Endothelial cell of umbilical vein (primary cell): ENCODE measurements at regions not wholly inside any gene's neighbourhood (a gene's known extent, or its start where the extent isn't known, plus 50 kb on each side); places are given as distances from the start of the nearest gene placed in this dataset.

ENCODE experiments used
- BruUV-seq: library from RNA; stranded (reverse); fragments of 400-500 nt; replicated peaks from 2 replicates; lab custom pipeline; 2021; lab: Mats Ljungman, UMichigan
- CTCF ChIA-PET: fragments of 300-600, 350-600 bp; sonication (Branson Sonifier 250); formaldehyde crosslinking; loops from one replicate; lab custom pipeline; 2021; ENCODE audit warnings: antibody characterized with exemption, inconsistent platforms; lab: Charles Lee
- POLR2A ChIA-PET: fragments of 300-600, 350-600 bp; sonication (Branson Sonifier 250); formaldehyde crosslinking; loops from one replicate; lab custom pipeline; 2021; ENCODE audit warnings: antibody characterized with exemption, inconsistent platforms; lab: Charles Lee
- DNase-seq: peaks from one replicate; pipeline ENCODE4 v3.0.0-alpha.2; 2011; ENCODE audit warnings: low read depth, low spot score
- FAIRE-seq: peaks from 2 replicates; lab custom pipeline; 2011; peaks lifted over from hg19 to GRCh38; lab: Jason Lieb, UNC
- H2AFZ ChIP-seq: 2 replicates; pipeline ENCODE4 v1.6.0; 2012; ENCODE audit warnings: low read depth, low read length, control low read depth, inconsistent platforms
- H3K27ac ChIP-seq: 2 replicates; pipeline ENCODE4 v1.5.1; 2011; ENCODE audit warnings: low read depth, mild to moderate bottlenecking, control low read depth, low read length, moderate library complexity; ENCODE audit not compliant: insufficient read depth
- H3K27me3 ChIP-seq, 2 experiments: 2 replicates each; pipeline versions ENCODE4 v1.6.0 to v1.6.1; 2011; ENCODE audit warnings: low read length in 2 of 2, mixed read lengths in 1 of 2; ENCODE audit not compliant: control insufficient read depth in 2 of 2, insufficient read depth in 2 of 2
- H3K36me3 ChIP-seq, 2 experiments: 2 replicates in 1 of 2; 3 replicates in 1 of 2; pipeline ENCODE4 v1.5.1; 2011; ENCODE audit warnings: low read length in 2 of 2, mild to moderate bottlenecking in 1 of 2, moderate library complexity in 1 of 2; ENCODE audit not compliant: control insufficient read depth in 2 of 2, insufficient read depth in 2 of 2; ENCODE audit errors: extremely low read depth in 1 of 2
- H3K4me1 ChIP-seq: 3 replicates; pipeline ENCODE4 v1.5.1; 2011; ENCODE audit warnings: mild to moderate bottlenecking, low read length; ENCODE audit not compliant: control insufficient read depth, insufficient read depth; ENCODE audit errors: extremely low read depth
- H3K4me2 ChIP-seq: 2 replicates; pipeline ENCODE4 v1.6.1; 2011; ENCODE audit warnings: low read length, control low read depth, mixed read lengths; ENCODE audit not compliant: insufficient read depth
- H3K4me3 ChIP-seq, 3 experiments: fragments of 200-600 bp in 1 of 3; sonication (generic), shearing (Covaris generic) in 1 of 3; replicated peaks in 1 of 3; 2 replicates each; pipeline ENCODE4 v1.5.1; 2011 to 2016; ENCODE audit warnings: control low read depth in 3 of 3, low read length in 3 of 3, mild to moderate bottlenecking in 2 of 3, inconsistent platforms in 1 of 3, low read depth in 1 of 3, moderate library complexity in 1 of 3; ENCODE audit not compliant: insufficient read depth in 1 of 3
- H3K79me2 ChIP-seq: 2 replicates; pipeline ENCODE4 v1.6.0; 2012; ENCODE audit warnings: low read length, inconsistent platforms; ENCODE audit not compliant: control insufficient read depth, insufficient read depth
- H3K9ac ChIP-seq: replicated peaks from 2 replicates; pipeline ENCODE3; 2011; ENCODE audit warnings: low read length, control low read depth; ENCODE audit not compliant: insufficient read depth; ENCODE audit errors: extremely low read depth
- H3K9me1 ChIP-seq: replicated peaks from 3 replicates; pipeline ENCODE4 v1.6.0; 2011; ENCODE audit warnings: mild to moderate bottlenecking, low read length; ENCODE audit not compliant: control insufficient read depth, insufficient read depth; ENCODE audit errors: extremely low read depth
- H3K9me3 ChIP-seq: replicated peaks from 2 replicates; pipeline ENCODE4 v1.5.1; 2012; ENCODE audit warnings: low read length, inconsistent platforms; ENCODE audit not compliant: control insufficient read depth, insufficient read depth
- H4K20me1 ChIP-seq: replicated peaks from 2 replicates; pipeline ENCODE3; 2011; ENCODE audit warnings: mild to moderate bottlenecking, low read length; ENCODE audit not compliant: control insufficient read depth, insufficient read depth; ENCODE audit errors: extremely low read depth
- EZH2 ChIP-seq: IDR thresholded peaks from 2 replicates; pipeline ENCODE4 v1.6.1; 2012; ENCODE audit warnings: borderline replicate concordance, low read depth, mild to moderate bottlenecking, moderate library complexity, low read length, inconsistent platforms; ENCODE audit not compliant: severe bottlenecking
- FOS ChIP-seq: IDR thresholded peaks from 2 replicates; pipeline ENCODE4 v1.6.1; 2011; ENCODE audit warnings: mild to moderate bottlenecking, low read length, moderate library complexity, borderline replicate concordance; ENCODE audit not compliant: insufficient read depth
- GATA2 ChIP-seq: IDR thresholded peaks from 2 replicates; pipeline ENCODE4 v1.7.0; 2011; ENCODE audit warnings: low read depth, mild to moderate bottlenecking, moderate library complexity, mixed read lengths, low read length; ENCODE audit not compliant: insufficient read length, insufficient read depth
- JUN ChIP-seq: IDR thresholded peaks from 2 replicates; pipeline ENCODE4 v1.6.1; 2011; ENCODE audit warnings: borderline replicate concordance, low read depth; ENCODE audit not compliant: insufficient read length, insufficient read depth
- MAX ChIP-seq: IDR thresholded peaks from 2 replicates; pipeline ENCODE4 v1.6.1; 2011; ENCODE audit not compliant: insufficient read depth, insufficient read length
- MYC ChIP-seq: IDR thresholded peaks from one replicate; pipeline ENCODE4 v1.6.1; 2011; ENCODE audit warnings: mild to moderate bottlenecking, low read depth, low read length
- POLR2A ChIP-seq: IDR thresholded peaks from 2 replicates; pipeline ENCODE4 v1.6.1; 2012; ENCODE audit warnings: low read depth, mild to moderate bottlenecking, control low read depth, low read length
- POLR2AphosphoS5 ChIP-seq: IDR thresholded peaks from 2 replicates; pipeline ENCODE4 v1.6.1; 2012; ENCODE audit warnings: low read depth, mild to moderate bottlenecking, control low read depth, low read length, moderate library complexity; ENCODE audit not compliant: insufficient read depth
- dilution Hi-C: fragments of 300-500 bp; cut with MboI; formaldehyde crosslinking; loops from one replicate; pipeline ENCODE4 v1.15.0; 2019; ENCODE audit warnings: low sequenced_read_pairs; ENCODE audit not compliant: extremely low pct_ligation_motif_present
- intact Hi-C: fragments of 100-400 bp; cut with micrococcal nuclease; formaldehyde crosslinking; loops from one replicate; pipeline ENCODE4 v1.10.0; 2022
- TF ChIP-seq, protein P1 (sequence below), 2 donors: IDR thresholded peaks; 1 replicate in 1 of 2; 2 replicates in 1 of 2; pipeline ENCODE4 v1.5.1; 2011; ENCODE audit warnings: low read length in 2 of 2, mild to moderate bottlenecking in 2 of 2, moderate library complexity in 2 of 2, control low read depth in 1 of 2, inconsistent platforms in 1 of 2, low read depth in 1 of 2; ENCODE audit not compliant: insufficient read depth in 1 of 2; ENCODE audit errors: extremely low read depth in 1 of 2

DNA sequence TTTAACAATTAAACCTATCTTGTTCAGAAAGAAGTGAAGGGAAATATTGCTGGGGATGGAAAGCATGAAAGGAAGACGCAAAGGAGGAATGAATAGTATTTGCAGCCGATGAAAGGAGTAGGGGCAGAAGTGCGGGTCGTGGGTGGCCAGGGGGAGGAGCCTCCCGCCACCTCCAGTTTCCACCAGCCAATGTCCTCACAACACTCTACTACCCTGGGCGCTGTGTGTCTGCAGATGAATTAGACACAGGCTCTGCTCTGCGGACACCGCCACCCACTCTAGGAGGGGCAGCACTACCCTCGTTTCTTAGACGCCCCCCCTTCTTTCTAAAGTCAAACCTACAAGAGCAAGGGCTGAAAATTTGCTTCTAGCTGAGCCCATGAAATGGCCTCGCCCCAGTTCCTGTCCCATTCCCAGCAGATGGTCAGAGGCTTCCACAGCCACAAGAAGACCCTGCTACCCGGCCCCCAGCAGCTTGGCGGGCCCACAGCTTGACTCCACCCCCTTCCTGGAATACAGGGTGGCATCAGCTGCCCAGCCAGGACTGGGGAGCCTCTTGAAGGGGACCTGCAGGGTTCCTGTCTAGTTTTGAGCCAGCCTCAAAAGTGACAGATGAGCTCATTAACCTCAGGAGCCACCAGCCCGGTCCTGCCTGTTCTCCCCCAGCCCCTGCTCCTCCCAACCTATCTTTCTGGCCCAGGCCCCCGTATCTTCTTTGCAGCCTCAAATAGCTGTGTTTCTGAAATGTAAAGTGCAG is 268.1 kb downstream of the BUD13 start:
- H4K20me1 ChIP-seq: no peaks in the 10 kb centered on the region
- TF ChIP-seq FOS (no peak), MYC (no peak), MAX (no peak), POLR2AphosphoS5 (no peak), GATA2 (no peak), EZH2 (no peak), JUN (no peak), POLR2A (no peak)
- TF ChIP-seq, protein P1, sequence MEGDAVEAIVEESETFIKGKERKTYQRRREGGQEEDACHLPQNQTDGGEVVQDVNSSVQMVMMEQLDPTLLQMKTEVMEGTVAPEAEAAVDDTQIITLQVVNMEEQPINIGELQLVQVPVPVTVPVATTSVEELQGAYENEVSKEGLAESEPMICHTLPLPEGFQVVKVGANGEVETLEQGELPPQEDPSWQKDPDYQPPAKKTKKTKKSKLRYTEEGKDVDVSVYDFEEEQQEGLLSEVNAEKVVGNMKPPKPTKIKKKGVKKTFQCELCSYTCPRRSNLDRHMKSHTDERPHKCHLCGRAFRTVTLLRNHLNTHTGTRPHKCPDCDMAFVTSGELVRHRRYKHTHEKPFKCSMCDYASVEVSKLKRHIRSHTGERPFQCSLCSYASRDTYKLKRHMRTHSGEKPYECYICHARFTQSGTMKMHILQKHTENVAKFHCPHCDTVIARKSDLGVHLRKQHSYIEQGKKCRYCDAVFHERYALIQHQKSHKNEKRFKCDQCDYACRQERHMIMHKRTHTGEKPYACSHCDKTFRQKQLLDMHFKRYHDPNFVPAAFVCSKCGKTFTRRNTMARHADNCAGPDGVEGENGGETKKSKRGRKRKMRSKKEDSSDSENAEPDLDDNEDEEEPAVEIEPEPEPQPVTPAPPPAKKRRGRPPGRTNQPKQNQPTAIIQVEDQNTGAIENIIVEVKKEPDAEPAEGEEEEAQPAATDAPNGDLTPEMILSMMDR (IDR thresholded peaks at IDR 0.05; ENCODE audit: extremely low read depth in 1 of 2, insufficient read depth in 1 of 2, low read depth in 1 of 2, low read length in 2 of 2): no peak
- no peaks in the 10 kb centered on the region for H3K9me1 ChIP-seq
- peaks cover 12 to 23% of the 10 kb centered on the region in 2 experiments for H3K27me3 ChIP-seq
- DNase-seq: no peak
- H3K4me3 ChIP-seq: no peak overlapping the region
- no peaks in the 10 kb centered on the region for H3K9me3 ChIP-seq
- H2AFZ ChIP-seq: no peak overlapping the region
- no peak overlapping the region for H3K9ac ChIP-seq
- no peaks in the 10 kb centered on the region for H3K4me1 ChIP-seq
- no peak for FAIRE-seq
- CTCF ChIA-PET: interaction anchor here (0.7 to 3.9 kb wide), 6 partner anchors 9 to 288 kb away, joined by 3 to 25 read pairs (median 17); no protein-coding TSS in a partner anchor
- H3K4me2 ChIP-seq: no peak overlapping the region
- no TSS peak for BruUV-seq
- dilution Hi-C loops (no loop called here), intact Hi-C loops (no loop called here)
- POLR2A ChIA-PET: no interaction called here
- H3K36me3 ChIP-seq: no peaks in the 10 kb centered on the region
- no peaks in the 10 kb centered on the region for H3K79me2 ChIP-seq
- H3K27ac ChIP-seq: no peak overlapping the region
